Keratinocyte (primary cell): ENCODE measurements at regions not wholly inside any gene's neighbourhood (a gene's known extent, or its start where the extent isn't known, plus 50 kb on each side); places are given as distances from the start of the nearest gene placed in this dataset.

Source experiments
- DNase-seq: peaks from one replicate; pipeline ENCODE4 v3.0.0-alpha.2; 2011; ENCODE audit warnings: low read depth, missing footprints, low spot score
- FAIRE-seq: peaks from 2 replicates; lab custom pipeline; 2011; peaks lifted over from hg19 to GRCh38; lab: Jason Lieb, UNC
- H2AFZ ChIP-seq: 2 replicates; pipeline ENCODE4 v1.6.0; 2012; ENCODE audit warnings: low read length, control low read depth, inconsistent platforms; ENCODE audit not compliant: control insufficient read depth
- H3K27ac ChIP-seq: 2 replicates; pipeline ENCODE4 v1.5.1; 2011; ENCODE audit warnings: low read length; ENCODE audit not compliant: control insufficient read depth, insufficient read depth
- H3K27me3 ChIP-seq: 3 replicates; pipeline ENCODE4 v1.6.0; 2011; ENCODE audit warnings: low read length; ENCODE audit not compliant: control insufficient read depth, insufficient read depth; ENCODE audit errors: extremely low read depth
- H3K36me3 ChIP-seq, 2 experiments: 2 replicates in 1 of 2; 3 replicates in 1 of 2; pipeline ENCODE4 v1.5.1; 2011; ENCODE audit warnings: low read length in 2 of 2, mild to moderate bottlenecking in 1 of 2; ENCODE audit not compliant: control insufficient read depth in 2 of 2, insufficient read depth in 2 of 2; ENCODE audit errors: extremely low read depth in 1 of 2
- H3K4me1 ChIP-seq: 3 replicates; pipeline ENCODE4 v1.5.1; 2011; ENCODE audit warnings: low read length; ENCODE audit not compliant: control insufficient read depth, insufficient read depth; ENCODE audit errors: extremely low read depth
- H3K4me2 ChIP-seq: 3 replicates; pipeline ENCODE4 v1.6.0; 2011; ENCODE audit warnings: low read depth, low read length; ENCODE audit not compliant: control insufficient read depth, insufficient read depth; ENCODE audit errors: extremely low read depth
- H3K4me3 ChIP-seq, 3 experiments: fragments of 200-600 bp in 1 of 3; sonication (generic) in 1 of 3; 2 replicates in 2 of 3; 3 replicates in 1 of 3; pipeline ENCODE4 v1.5.1; 2011 to 2016; ENCODE audit warnings: low read length in 3 of 3, mild to moderate bottlenecking in 3 of 3, control low read depth in 2 of 3, inconsistent platforms in 1 of 3, low read depth in 1 of 3, mixed read lengths in 1 of 3, mixed run types in 1 of 3, moderate library complexity in 1 of 3; ENCODE audit not compliant: control insufficient read depth in 2 of 3, insufficient read depth in 2 of 3; ENCODE audit errors: extremely low read depth in 1 of 3
- H3K79me2 ChIP-seq: 2 replicates; pipeline ENCODE4 v1.6.0; 2012; ENCODE audit warnings: low read length; ENCODE audit not compliant: control insufficient read depth, insufficient read depth
- H3K9ac ChIP-seq: 3 replicates; pipeline ENCODE4 v1.6.0; 2011; ENCODE audit warnings: low read length; ENCODE audit not compliant: control insufficient read depth, insufficient read depth; ENCODE audit errors: extremely low read depth
- H3K9me1 ChIP-seq: 3 replicates; pipeline ENCODE4 v1.6.0; 2011; ENCODE audit warnings: low read length; ENCODE audit not compliant: control insufficient read depth, insufficient read depth; ENCODE audit errors: extremely low read depth
- H3K9me3 ChIP-seq: 2 replicates; pipeline ENCODE4 v1.5.1; 2012; ENCODE audit warnings: low read depth, low read length; ENCODE audit not compliant: control insufficient read depth
- H4K20me1 ChIP-seq: 3 replicates; pipeline ENCODE4 v1.6.0; 2011; ENCODE audit warnings: low read length; ENCODE audit not compliant: control insufficient read depth, insufficient read depth; ENCODE audit errors: extremely low read depth
- EZH2 ChIP-seq: IDR thresholded peaks from one replicate; pipeline ENCODE4 v1.6.1; 2012; ENCODE audit warnings: inconsistent platforms, mild to moderate bottlenecking, low read length, moderate library complexity
- dilution Hi-C: fragments of 300-500 bp; cut with MboI; formaldehyde crosslinking; loops from one replicate; pipeline ENCODE4 v1.7.0; 2020; ENCODE audit warnings: low sequenced_read_pairs; ENCODE audit not compliant: extremely low pct_ligation_motif_present
- TF ChIP-seq, protein P1 (sequence below), 3 experiments: IDR thresholded peaks in 1 of 3; conservative IDR thresholded peaks in 1 of 3; optimal IDR thresholded peaks in 1 of 3; 2 replicates in 2 of 3; 3 replicates in 1 of 3; pipeline versions ENCODE3 to v1.5.1; 2011; ENCODE audit warnings: low read length in 3 of 3, mild to moderate bottlenecking in 3 of 3, moderate library complexity in 2 of 3, control low read depth in 1 of 3, inconsistent platforms in 1 of 3; ENCODE audit not compliant: insufficient read depth in 2 of 3; ENCODE audit errors: extremely low read depth in 1 of 3

DNA sequence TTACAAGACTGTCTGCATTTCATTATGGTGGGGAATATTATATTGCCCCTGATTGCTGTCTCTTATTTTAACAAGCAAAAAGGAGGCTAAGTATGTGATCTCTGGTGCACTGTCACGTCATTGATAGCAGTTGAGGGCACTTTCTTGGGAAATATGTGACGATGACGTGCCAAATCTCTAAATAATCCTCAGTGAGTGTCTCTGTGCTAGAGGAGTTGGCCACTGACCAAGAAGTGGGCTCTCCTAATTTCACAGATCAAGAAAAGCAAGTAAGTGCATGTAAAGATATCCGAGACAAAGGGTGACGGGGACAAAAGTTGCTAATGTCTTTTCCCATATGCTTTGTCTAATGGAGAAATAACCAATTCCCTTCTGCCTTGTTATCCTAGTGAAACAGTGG is 487.4 kb upstream of the TENM3 start:
- FAIRE-seq = no peak
- Histone ChIP-seq H3K27me3 (peaks cover 5% of the 10 kb centered on the region), H3K9me1 (no peaks in the 10 kb centered on the region), H3K9me3 (no peaks in the 10 kb centered on the region), H3K4me2 (no peak overlapping the region), H2AFZ (no peak overlapping the region), H3K79me2 (no peaks in the 10 kb centered on the region), H3K9ac (no peak overlapping the region), H4K20me1 (no peaks in the 10 kb centered on the region), H3K36me3 (no peaks in the 10 kb centered on the region), H3K4me3 (no peak overlapping the region), H3K27ac (no peak overlapping the region), H3K4me1 (no peaks in the 10 kb centered on the region)
- TF ChIP-seq, protein P1, sequence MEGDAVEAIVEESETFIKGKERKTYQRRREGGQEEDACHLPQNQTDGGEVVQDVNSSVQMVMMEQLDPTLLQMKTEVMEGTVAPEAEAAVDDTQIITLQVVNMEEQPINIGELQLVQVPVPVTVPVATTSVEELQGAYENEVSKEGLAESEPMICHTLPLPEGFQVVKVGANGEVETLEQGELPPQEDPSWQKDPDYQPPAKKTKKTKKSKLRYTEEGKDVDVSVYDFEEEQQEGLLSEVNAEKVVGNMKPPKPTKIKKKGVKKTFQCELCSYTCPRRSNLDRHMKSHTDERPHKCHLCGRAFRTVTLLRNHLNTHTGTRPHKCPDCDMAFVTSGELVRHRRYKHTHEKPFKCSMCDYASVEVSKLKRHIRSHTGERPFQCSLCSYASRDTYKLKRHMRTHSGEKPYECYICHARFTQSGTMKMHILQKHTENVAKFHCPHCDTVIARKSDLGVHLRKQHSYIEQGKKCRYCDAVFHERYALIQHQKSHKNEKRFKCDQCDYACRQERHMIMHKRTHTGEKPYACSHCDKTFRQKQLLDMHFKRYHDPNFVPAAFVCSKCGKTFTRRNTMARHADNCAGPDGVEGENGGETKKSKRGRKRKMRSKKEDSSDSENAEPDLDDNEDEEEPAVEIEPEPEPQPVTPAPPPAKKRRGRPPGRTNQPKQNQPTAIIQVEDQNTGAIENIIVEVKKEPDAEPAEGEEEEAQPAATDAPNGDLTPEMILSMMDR (optimal IDR thresholded peaks at IDR 0.05 in 1 of 3, IDR thresholded peaks at IDR 0.05 in 1 of 3, conservative IDR thresholded peaks at IDR 0.05 in 1 of 3; ENCODE audit: extremely low read depth in 1 of 3, insufficient read depth in 2 of 3, low read length in 3 of 3) = no peak
- TF ChIP-seq EZH2 = no peak
- dilution Hi-C loops = no loop called here
- DNase-seq = no peak

DNA sequence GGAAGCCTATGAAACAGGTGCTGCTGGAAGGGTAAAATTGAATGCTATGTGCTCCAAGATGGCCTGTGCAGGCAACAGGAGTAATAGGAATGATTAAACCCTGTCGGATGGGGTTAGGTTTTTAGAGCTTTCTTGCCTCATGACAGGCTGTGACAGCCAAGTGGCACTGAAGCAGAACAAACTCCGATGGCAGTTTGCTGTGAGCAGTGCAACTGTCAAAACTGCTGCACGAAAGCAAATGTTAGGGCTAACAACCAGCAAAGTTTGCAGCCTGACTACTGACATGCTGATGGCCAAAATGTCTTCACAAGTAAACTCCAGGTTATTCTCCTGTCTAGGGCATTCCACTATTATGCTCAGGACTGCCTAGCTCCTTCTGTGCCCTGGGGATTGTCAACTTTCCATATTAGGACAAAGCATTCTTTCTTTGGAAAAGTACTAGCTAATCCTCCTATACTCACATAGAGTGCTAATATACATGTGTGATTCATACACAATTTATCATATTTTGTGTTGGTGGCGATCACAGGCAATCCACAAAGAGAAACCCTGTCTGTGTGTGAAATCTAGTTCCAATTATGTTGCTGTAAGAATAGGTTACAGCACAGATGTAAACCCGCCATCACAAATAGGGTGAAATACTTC is 486.6 kb upstream of the TENM3 start:
- Histone ChIP-seq H3K79me2 (no peaks in the 10 kb centered on the region), H3K9me1 (no peaks in the 10 kb centered on the region), H3K4me3 (no peak overlapping the region), H3K9me3 (no peaks in the 10 kb centered on the region), H3K4me2 (no peak overlapping the region), H3K27me3 (peaks cover 5% of the 10 kb centered on the region), H3K4me1 (no peaks in the 10 kb centered on the region), H4K20me1 (no peaks in the 10 kb centered on the region), H3K9ac (no peak overlapping the region), H3K36me3 (no peaks in the 10 kb centered on the region), H2AFZ (no peak overlapping the region), H3K27ac (no peak overlapping the region)
- TF ChIP-seq EZH2 = no peak
- TF ChIP-seq, protein P1 (optimal IDR thresholded peaks at IDR 0.05 in 1 of 3, IDR thresholded peaks at IDR 0.05 in 1 of 3, conservative IDR thresholded peaks at IDR 0.05 in 1 of 3; ENCODE audit: extremely low read depth in 1 of 3, insufficient read depth in 2 of 3, low read length in 3 of 3) = no peak
- dilution Hi-C loops = no loop called here
- no peak for FAIRE-seq
- DNase-seq = no peak
